GM12878 (cell line): ENCODE measurements at regions not wholly inside any gene's neighbourhood (a gene's known extent, or its start where the extent isn't known, plus 50 kb on each side); places are given as distances from the start of the nearest gene placed in this dataset.

Experiments
- ATAC-seq: fragments of 200-7000 bp; cut with Tn5 transposase; 3 replicates; pipeline ENCODE4 v1.9.1; 2020; ENCODE audit warnings: mild to moderate bottlenecking, moderate library complexity
- BruUV-seq: library from RNA; stranded (reverse); fragments of 400-500 nt; replicated peaks from 2 replicates; lab custom pipeline; 2021; lab: Mats Ljungman, UMichigan
- CTCF ChIA-PET: fragments of 300-600 bp; sonication (Branson Sonifier 250); formaldehyde crosslinking; extraction: SDS; loops from one replicate; lab custom pipeline; 2021; ENCODE audit warnings: inconsistent platforms; lab: Yijun Ruan, JAX
- POLR2A ChIA-PET: fragments of 350-600 bp; formaldehyde crosslinking; extraction: SDS; loops from one replicate; lab custom pipeline; 2021; ENCODE audit warnings: inconsistent platforms; lab: Charles Lee
- RAD21 ChIA-PET: fragments of 300-600 bp; sonication (Branson Sonifier 250); formaldehyde crosslinking; loops from one replicate; lab custom pipeline; 2023; ENCODE audit warnings: antibody characterized with exemption; ENCODE audit not compliant: unreplicated experiment; lab: Charles Lee
- SMC1A ChIA-PET: fragments of 300-600 bp; sonication (Branson Sonifier 250); formaldehyde crosslinking; loops from one replicate; lab custom pipeline; 2023; ENCODE audit not compliant: unreplicated experiment, uncharacterized antibody; lab: Charles Lee
- DNase-seq: peaks from one replicate; pipeline ENCODE4 v3.0.0-alpha.2; 2011; ENCODE audit warnings: low read depth, low spot score
- FAIRE-seq: peaks from 3 replicates; lab custom pipeline; 2011; peaks lifted over from hg19 to GRCh38; lab: Jason Lieb, UNC
- H2AFZ ChIP-seq: 2 replicates; pipeline ENCODE4 v1.6.0; 2011; ENCODE audit warnings: low read depth, low read length, control low read depth; ENCODE audit not compliant: control insufficient read depth
- H3K27ac ChIP-seq: 2 replicates; pipeline ENCODE4 v1.5.1; 2011; ENCODE audit warnings: control low read depth; ENCODE audit not compliant: control insufficient read depth, insufficient read depth
- H3K27me3 ChIP-seq, 2 experiments: replicated peaks in 1 of 2; 2 replicates each; pipeline versions ENCODE4 v1.6.0 to v1.6.1; 2011; ENCODE audit warnings: low read length in 1 of 2; ENCODE audit not compliant: control insufficient read depth in 2 of 2, insufficient read depth in 2 of 2
- H3K36me3 ChIP-seq, 2 experiments: 2 replicates each; pipeline ENCODE4 v1.5.1; 2011; ENCODE audit warnings: low read length in 1 of 2; ENCODE audit not compliant: control insufficient read depth in 2 of 2, insufficient read depth in 2 of 2
- H3K4me1 ChIP-seq: 2 replicates; pipeline ENCODE4 v1.6.1; 2011; ENCODE audit warnings: mild to moderate bottlenecking, low read length, moderate library complexity, mixed read lengths; ENCODE audit not compliant: control insufficient read depth, insufficient read depth
- H3K4me2 ChIP-seq: 2 replicates; pipeline ENCODE4 v1.6.0; 2011; ENCODE audit warnings: control low read depth; ENCODE audit not compliant: control insufficient read depth, insufficient read depth
- H3K4me3 ChIP-seq: fragments of 200-600 bp; sonication (generic); 2 replicates; pipeline ENCODE4 v1.5.1; 2016
- H3K79me2 ChIP-seq: 2 replicates; pipeline ENCODE4 v1.6.0; 2011; ENCODE audit warnings: low read length; ENCODE audit not compliant: control insufficient read depth, insufficient read depth
- H3K9ac ChIP-seq: 2 replicates; pipeline ENCODE4 v1.8.0; 2011; ENCODE audit warnings: low read length, control low read depth, mixed read lengths; ENCODE audit not compliant: control insufficient read depth, insufficient read depth
- H3K9me3 ChIP-seq: replicated peaks from 3 replicates; pipeline ENCODE4 v1.5.1; 2011; ENCODE audit warnings: mild to moderate bottlenecking, low read length; ENCODE audit not compliant: control insufficient read depth, insufficient read depth
- H4K20me1 ChIP-seq: 2 replicates; pipeline ENCODE4 v1.6.0; 2011; ENCODE audit not compliant: control insufficient read depth, insufficient read depth
- BRCA1 ChIP-seq: IDR thresholded peaks from 2 replicates; pipeline ENCODE4 v1.6.1; 2011; ENCODE audit warnings: low read depth, low read length, improper control_type of control experiment
- HDAC6 ChIP-seq: fragments of 200-600 bp; sonication (generic); IDR thresholded peaks from one replicate; pipeline ENCODE4 v1.8.0; 2017; ENCODE audit warnings: antibody characterized with exemption; ENCODE audit not compliant: unreplicated experiment
- KAT2A ChIP-seq: conservative IDR thresholded peaks from 2 replicates; pipeline ENCODE4 v1.6.1; 2011; ENCODE audit warnings: low read depth, low read length; ENCODE audit not compliant: control insufficient read depth
- KDM1A ChIP-seq: fragments of 200-600 bp; sonication (generic); IDR thresholded peaks from 2 replicates; pipeline ENCODE4 v1.6.1; 2016; ENCODE audit warnings: borderline replicate concordance
- MEF2A ChIP-seq: IDR thresholded peaks from 2 replicates; pipeline ENCODE4 v1.6.1; 2011; ENCODE audit warnings: low read depth, mild to moderate bottlenecking, low read length, moderate library complexity; ENCODE audit not compliant: insufficient read depth
- NFXL1 ChIP-seq: fragments of 450-650 bp; IDR thresholded peaks from 2 replicates; pipeline ENCODE4 v1.6.1; 2017; ENCODE audit warnings: antibody characterized with exemption, mild to moderate bottlenecking, borderline replicate concordance
- NR2C2 ChIP-seq: IDR thresholded peaks from 2 replicates; pipeline ENCODE4 v1.6.1; 2011; ENCODE audit warnings: borderline replicate concordance, low read depth; ENCODE audit not compliant: control insufficient read depth, insufficient read length
- POLR2AphosphoS2 ChIP-seq: IDR thresholded peaks from 2 replicates; pipeline ENCODE4 v1.6.1; 2011; ENCODE audit warnings: low read depth, mild to moderate bottlenecking, low read length, improper control_type of control experiment, moderate library complexity
- TBL1XR1 ChIP-seq: IDR thresholded peaks from 2 replicates; pipeline ENCODE4 v1.6.1; 2012; ENCODE audit warnings: low read depth, low read length, improper control_type of control experiment
- WRNIP1 ChIP-seq: IDR thresholded peaks from 2 replicates; pipeline ENCODE4 v1.6.1; 2011; ENCODE audit warnings: low read depth, low read length, improper control_type of control experiment, borderline replicate concordance
- WGBS: methylation state at CpG from one replicate; pipeline ENCODE4 v1.1.6; 2016; ENCODE audit warnings: low lambda C conversion rate; ENCODE audit not compliant: insufficient replicate concordance, insufficient coverage; ENCODE audit errors: missing lambda C conversion rate; 5-methylcytosine and 5-hydroxymethylcytosine counted together
- in situ Hi-C: fragments of 300-500 bp; cut with MboI; formaldehyde crosslinking; loops from 9 replicates; pipeline ENCODE4 v1.14.3; 2018; ENCODE audit warnings: mixed read lengths
- intact Hi-C: fragments of 100-400 bp; cut with micrococcal nuclease; formaldehyde crosslinking; loops from one replicate; pipeline ENCODE4 v1.14.2; 2022; ENCODE audit not compliant: unreplicated experiment
- TF ChIP-seq, protein P1 (sequence below): fragments of 450-650 bp; IDR thresholded peaks from 2 replicates; pipeline ENCODE4 v1.6.1; 2016; ENCODE audit warnings: mild to moderate bottlenecking
- TF ChIP-seq, protein P2 (sequence below): IDR thresholded peaks from 2 replicates; pipeline ENCODE4 v1.6.1; 2012; ENCODE audit warnings: low read length, inconsistent platforms
- TF ChIP-seq, protein P3 (sequence below): fragments of 150-350 bp; IDR thresholded peaks from 2 replicates; pipeline ENCODE4 v1.6.1; 2014; ENCODE audit warnings: mild to moderate bottlenecking, low read depth, low read length
- TF ChIP-seq, protein P4 (sequence below): fragments of 450-650 bp; formaldehyde crosslinking; IDR thresholded peaks from 2 replicates; pipeline ENCODE4 v1.4.0; 2022; ENCODE audit warnings: mild to moderate bottlenecking, moderate library complexity

DNA sequence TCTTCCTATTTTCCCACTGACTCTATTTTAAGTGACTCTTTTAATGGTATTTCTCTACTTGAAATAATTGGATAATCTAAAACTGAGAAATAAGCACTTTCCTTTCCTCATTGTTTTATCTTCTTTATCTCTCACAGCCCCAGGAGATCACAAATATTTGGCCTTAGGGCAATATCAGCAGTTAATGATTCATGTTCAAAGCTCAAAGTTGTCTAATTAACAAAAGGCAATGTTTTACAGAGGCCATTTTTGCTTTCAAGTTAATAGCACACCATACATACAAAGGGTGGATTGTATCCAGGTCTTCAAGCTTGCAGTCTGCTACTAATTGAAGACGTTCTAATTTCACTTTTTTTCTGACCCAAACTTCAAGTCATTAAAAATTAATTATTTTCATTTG lies 120.1 kb downstream of the LRRN1 start:
- intact Hi-C loops: no loop called here
- Histone ChIP-seq H4K20me1 (no peaks in the 10 kb centered on the region), H3K27ac (no peak overlapping the region), H3K9me3 (no peaks in the 10 kb centered on the region)
- 5% methylated on average over 1 of the region's 1 CpG for WGBS
- ATAC-seq (no peak), FAIRE-seq (no peak), DNase-seq (no peak)
- TF ChIP-seq, protein P1, sequence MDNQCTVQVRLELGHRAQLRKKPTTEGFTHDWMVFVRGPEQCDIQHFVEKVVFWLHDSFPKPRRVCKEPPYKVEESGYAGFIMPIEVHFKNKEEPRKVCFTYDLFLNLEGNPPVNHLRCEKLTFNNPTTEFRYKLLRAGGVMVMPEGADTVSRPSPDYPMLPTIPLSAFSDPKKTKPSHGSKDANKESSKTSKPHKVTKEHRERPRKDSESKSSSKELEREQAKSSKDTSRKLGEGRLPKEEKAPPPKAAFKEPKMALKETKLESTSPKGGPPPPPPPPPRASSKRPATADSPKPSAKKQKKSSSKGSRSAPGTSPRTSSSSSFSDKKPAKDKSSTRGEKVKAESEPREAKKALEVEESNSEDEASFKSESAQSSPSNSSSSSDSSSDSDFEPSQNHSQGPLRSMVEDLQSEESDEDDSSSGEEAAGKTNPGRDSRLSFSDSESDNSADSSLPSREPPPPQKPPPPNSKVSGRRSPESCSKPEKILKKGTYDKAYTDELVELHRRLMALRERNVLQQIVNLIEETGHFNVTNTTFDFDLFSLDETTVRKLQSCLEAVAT: no peak
- TF ChIP-seq NR2C2: no peak
- TF ChIP-seq TBL1XR1: no peak
- TF ChIP-seq WRNIP1: no peak
- TF ChIP-seq, protein P2, sequence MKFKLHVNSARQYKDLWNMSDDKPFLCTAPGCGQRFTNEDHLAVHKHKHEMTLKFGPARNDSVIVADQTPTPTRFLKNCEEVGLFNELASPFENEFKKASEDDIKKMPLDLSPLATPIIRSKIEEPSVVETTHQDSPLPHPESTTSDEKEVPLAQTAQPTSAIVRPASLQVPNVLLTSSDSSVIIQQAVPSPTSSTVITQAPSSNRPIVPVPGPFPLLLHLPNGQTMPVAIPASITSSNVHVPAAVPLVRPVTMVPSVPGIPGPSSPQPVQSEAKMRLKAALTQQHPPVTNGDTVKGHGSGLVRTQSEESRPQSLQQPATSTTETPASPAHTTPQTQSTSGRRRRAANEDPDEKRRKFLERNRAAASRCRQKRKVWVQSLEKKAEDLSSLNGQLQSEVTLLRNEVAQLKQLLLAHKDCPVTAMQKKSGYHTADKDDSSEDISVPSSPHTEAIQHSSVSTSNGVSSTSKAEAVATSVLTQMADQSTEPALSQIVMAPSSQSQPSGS: no peak
- no peak for TF ChIP-seq NFXL1
- no peak for TF ChIP-seq KAT2A
- TF ChIP-seq, protein P3, sequence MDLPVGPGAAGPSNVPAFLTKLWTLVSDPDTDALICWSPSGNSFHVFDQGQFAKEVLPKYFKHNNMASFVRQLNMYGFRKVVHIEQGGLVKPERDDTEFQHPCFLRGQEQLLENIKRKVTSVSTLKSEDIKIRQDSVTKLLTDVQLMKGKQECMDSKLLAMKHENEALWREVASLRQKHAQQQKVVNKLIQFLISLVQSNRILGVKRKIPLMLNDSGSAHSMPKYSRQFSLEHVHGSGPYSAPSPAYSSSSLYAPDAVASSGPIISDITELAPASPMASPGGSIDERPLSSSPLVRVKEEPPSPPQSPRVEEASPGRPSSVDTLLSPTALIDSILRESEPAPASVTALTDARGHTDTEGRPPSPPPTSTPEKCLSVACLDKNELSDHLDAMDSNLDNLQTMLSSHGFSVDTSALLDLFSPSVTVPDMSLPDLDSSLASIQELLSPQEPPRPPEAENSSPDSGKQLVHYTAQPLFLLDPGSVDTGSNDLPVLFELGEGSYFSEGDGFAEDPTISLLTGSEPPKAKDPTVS: no peak
- no peak for TF ChIP-seq MEF2A
- TF ChIP-seq BRCA1: no peak
- no peak for TF ChIP-seq HDAC6
- TF ChIP-seq, protein P4, sequence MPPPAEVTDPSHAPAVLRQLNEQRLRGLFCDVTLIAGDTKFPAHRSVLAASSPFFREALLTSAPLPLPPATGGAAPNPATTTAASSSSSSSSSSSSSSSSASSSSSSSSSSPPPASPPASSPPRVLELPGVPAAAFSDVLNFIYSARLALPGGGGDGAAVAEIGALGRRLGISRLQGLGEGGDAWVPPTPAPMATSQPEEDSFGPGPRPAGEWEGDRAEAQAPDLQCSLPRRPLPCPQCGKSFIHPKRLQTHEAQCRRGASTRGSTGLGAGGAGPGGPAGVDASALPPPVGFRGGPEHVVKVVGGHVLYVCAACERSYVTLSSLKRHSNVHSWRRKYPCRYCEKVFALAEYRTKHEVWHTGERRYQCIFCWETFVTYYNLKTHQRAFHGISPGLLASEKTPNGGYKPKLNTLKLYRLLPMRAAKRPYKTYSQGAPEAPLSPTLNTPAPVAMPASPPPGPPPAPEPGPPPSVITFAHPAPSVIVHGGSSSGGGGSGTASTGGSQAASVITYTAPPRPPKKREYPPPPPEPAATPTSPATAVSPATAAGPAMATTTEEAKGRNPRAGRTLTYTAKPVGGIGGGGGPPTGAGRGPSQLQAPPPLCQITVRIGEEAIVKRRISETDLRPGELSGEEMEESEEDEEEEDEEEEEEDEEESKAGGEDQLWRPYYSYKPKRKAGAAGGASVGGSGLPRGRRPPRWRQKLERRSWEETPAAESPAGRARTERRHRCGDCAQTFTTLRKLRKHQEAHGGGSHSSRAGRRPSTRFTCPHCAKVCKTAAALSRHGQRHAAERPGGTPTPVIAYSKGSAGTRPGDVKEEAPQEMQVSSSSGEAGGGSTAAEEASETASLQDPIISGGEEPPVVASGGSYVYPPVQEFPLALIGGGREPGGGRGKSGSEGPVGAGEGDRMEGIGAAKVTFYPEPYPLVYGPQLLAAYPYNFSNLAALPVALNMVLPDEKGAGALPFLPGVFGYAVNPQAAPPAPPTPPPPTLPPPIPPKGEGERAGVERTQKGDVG (CRISPR knock-in tag): no peak
- TF ChIP-seq POLR2AphosphoS2: no peak
- TF ChIP-seq KDM1A: no peak
- TF ChIP-seq, all 136 proteins: peak for 0
- H3K36me3 ChIP-seq: no peaks in the 10 kb centered on the region
- H3K4me3 ChIP-seq: no peak overlapping the region
- H3K4me2 ChIP-seq: no peak overlapping the region
- ChIA-PET SMC1A (no interaction called here), CTCF (interaction anchor here (2.9 kb wide), 1 partner anchor 719 kb away, joined by 9 read pairs; no protein-coding TSS in a partner anchor), RAD21 (no interaction called here), POLR2A (no interaction called here)
- H3K27me3 ChIP-seq: no peaks in the 10 kb centered on the region
- H3K4me1 ChIP-seq: no peaks in the 10 kb centered on the region
- no peaks in the 10 kb centered on the region for H3K79me2 ChIP-seq
- in situ Hi-C loops: no loop called here
- no peak overlapping the region for H3K9ac ChIP-seq
- no TSS peak for BruUV-seq
- no peak overlapping the region for H2AFZ ChIP-seq
